H1 (cell line): ENCODE measurements at regions not wholly inside any gene's neighbourhood (a gene's known extent, or its start where the extent isn't known, plus 50 kb on each side); places are given as distances from the start of the nearest gene placed in this dataset.

ENCODE experiments used
- CTCF ChIA-PET: fragments of 300-600 bp; sonication (Branson Sonifier 250); formaldehyde crosslinking; loops from one replicate; lab custom pipeline; 2021; ENCODE audit not compliant: partially characterized antibody; lab: Charles Lee
- POLR2A ChIA-PET: fragments of 300-600 bp; sonication (Branson Sonifier 250); formaldehyde crosslinking; loops from one replicate; lab custom pipeline; 2021; ENCODE audit warnings: inconsistent platforms; ENCODE audit not compliant: partially characterized antibody; lab: Charles Lee
- DNase-seq, 2 experiments: peaks; one replicate each; pipeline versions ENCODE4 v3.0.0 to v3.0.0-alpha.2; 2010 to 2022; ENCODE audit warnings: low spot score in 2 of 2, low read depth in 1 of 2, mixed read lengths in 1 of 2
- FAIRE-seq: peaks from 2 replicates; lab custom pipeline; 2011; peaks lifted over from hg19 to GRCh38; lab: Jason Lieb, UNC
- H2AFZ ChIP-seq: 2 replicates; pipeline ENCODE4 v1.8.1; 2012; ENCODE audit warnings: low read length, inconsistent platforms
- H2AK5ac ChIP-seq: 2 replicates; pipeline ENCODE4 v1.6.1; 2013; ENCODE audit warnings: low read depth, low read length
- H2BK120ac ChIP-seq: replicated peaks from 2 replicates; pipeline ENCODE3; 2013; ENCODE audit warnings: low read depth, low read length, inconsistent platforms
- H2BK12ac ChIP-seq: 2 replicates; pipeline ENCODE4 v1.6.1; 2013; ENCODE audit warnings: low read depth, low read length
- H2BK15ac ChIP-seq: 2 replicates; pipeline ENCODE4 v1.6.1; 2013; ENCODE audit warnings: low read length
- H2BK20ac ChIP-seq: 2 replicates; pipeline ENCODE4 v1.6.1; 2013; ENCODE audit warnings: low read length
- H2BK5ac ChIP-seq: 2 replicates; pipeline ENCODE4 v1.6.1; 2013; ENCODE audit warnings: low read depth, low read length
- H3K14ac ChIP-seq: 2 replicates; pipeline ENCODE4 v1.6.1; 2013; ENCODE audit warnings: inconsistent platforms; ENCODE audit not compliant: insufficient read length
- H3K18ac ChIP-seq: 2 replicates; pipeline ENCODE4 v1.6.1; 2013; ENCODE audit warnings: low read length; ENCODE audit errors: extremely low read depth
- H3K23ac ChIP-seq: 2 replicates; pipeline ENCODE4 v1.6.1; 2013; ENCODE audit warnings: inconsistent platforms; ENCODE audit not compliant: insufficient read length
- H3K23me2 ChIP-seq: 2 replicates; pipeline ENCODE4 v1.6.1; 2013; ENCODE audit warnings: low read depth, low read length
- H3K27ac ChIP-seq: 2 replicates; pipeline ENCODE4 v1.6.1; 2011; ENCODE audit warnings: low read depth, low read length, inconsistent platforms
- H3K27me3 ChIP-seq, 4 experiments: replicated peaks in 1 of 4; 1 replicate in 1 of 4; 2 replicates in 3 of 4; pipeline versions ENCODE4 v1.6.1 to v1.8.1; 2011 to 2013; ENCODE audit warnings: low read length in 3 of 4, mild to moderate bottlenecking in 3 of 4, inconsistent platforms in 2 of 4, mixed read lengths in 2 of 4, moderate library complexity in 1 of 4; ENCODE audit not compliant: control insufficient read depth in 3 of 4, insufficient read depth in 3 of 4; ENCODE audit errors: extremely low read depth in 1 of 4
- H3K36me3 ChIP-seq, 4 experiments: 2 replicates each; pipeline versions ENCODE4 v1.6.1 to v1.8.1; 2011 to 2013; ENCODE audit warnings: mild to moderate bottlenecking in 4 of 4, low read length in 3 of 4, moderate library complexity in 2 of 4, control low read depth in 1 of 4, inconsistent platforms in 1 of 4; ENCODE audit not compliant: insufficient read depth in 4 of 4, control insufficient read depth in 2 of 4
- H3K4ac ChIP-seq: replicated peaks from 2 replicates; pipeline ENCODE3; 2013; ENCODE audit warnings: low read length, low read depth, mixed read lengths, inconsistent platforms; ENCODE audit not compliant: insufficient read length
- H3K4me1 ChIP-seq, 4 experiments: replicated peaks in 1 of 4; 1 replicate in 1 of 4; 2 replicates in 3 of 4; pipeline versions ENCODE4 v1.6.1 to v1.8.1; 2011 to 2013; ENCODE audit warnings: low read length in 3 of 4, inconsistent platforms in 2 of 4, mixed read lengths in 1 of 4; ENCODE audit not compliant: insufficient read depth in 4 of 4, control insufficient read depth in 3 of 4
- H3K4me2 ChIP-seq, 2 experiments: 2 replicates each; pipeline versions ENCODE4 v1.6.1 to v1.8.1; 2011 to 2013; ENCODE audit warnings: low read depth in 2 of 2, low read length in 2 of 2, control low read depth in 1 of 2, inconsistent platforms in 1 of 2, mild to moderate bottlenecking in 1 of 2; ENCODE audit not compliant: insufficient read depth in 1 of 2
- H3K4me3 ChIP-seq, 4 experiments: fragments of 200-600, 300-600 bp in 1 of 4; sonication (generic), shearing (Covaris generic), sonication (Bioruptor Twin) in 1 of 4; 2 replicates each; pipeline versions ENCODE4 v1.5.1 to v1.8.1; 2011 to 2016; ENCODE audit warnings: low read length in 4 of 4, low read depth in 3 of 4, control low read depth in 2 of 4, inconsistent platforms in 2 of 4, mild to moderate bottlenecking in 2 of 4, mixed read lengths in 1 of 4, moderate library complexity in 1 of 4; ENCODE audit not compliant: insufficient read depth in 2 of 4; ENCODE audit errors: extremely low read depth in 1 of 4
- H3K56ac ChIP-seq: replicated peaks from 2 replicates; pipeline ENCODE3; 2013; ENCODE audit warnings: low read depth, mild to moderate bottlenecking, mixed read lengths, low read length, inconsistent platforms; ENCODE audit not compliant: insufficient read length
- H3K79me1 ChIP-seq: 2 replicates; pipeline ENCODE4 v1.6.1; 2013; ENCODE audit warnings: low read depth, low read length, control low read depth
- H3K79me2 ChIP-seq, 2 experiments: 2 replicates each; pipeline versions ENCODE4 v1.6.1 to v1.8.1; 2012 to 2013; ENCODE audit warnings: low read length in 2 of 2, mild to moderate bottlenecking in 2 of 2, inconsistent platforms in 1 of 2; ENCODE audit not compliant: insufficient read depth in 2 of 2, control insufficient read depth in 1 of 2
- H3K9ac ChIP-seq, 4 experiments: replicated peaks in 1 of 4; 1 replicate in 1 of 4; 2 replicates in 3 of 4; pipeline versions ENCODE4 v1.6.1 to v1.8.1; 2011 to 2013; ENCODE audit warnings: low read depth in 3 of 4, low read length in 3 of 4, control low read depth in 2 of 4, mild to moderate bottlenecking in 2 of 4, moderate library complexity in 2 of 4, inconsistent platforms in 1 of 4; ENCODE audit errors: extremely low read depth in 1 of 4
- H3K9me3 ChIP-seq, 2 experiments: 2 replicates each; pipeline versions ENCODE4 v1.6.1 to v1.8.1; 2012 to 2013; ENCODE audit warnings: mild to moderate bottlenecking in 2 of 2, moderate library complexity in 2 of 2, control low read depth in 1 of 2, inconsistent platforms in 1 of 2, low read depth in 1 of 2, low read length in 1 of 2, mixed read lengths in 1 of 2; ENCODE audit not compliant: insufficient read depth in 2 of 2
- H4K20me1 ChIP-seq, 2 experiments: replicated peaks in 1 of 2; 2 replicates each; pipeline versions ENCODE3 to v1.8.1; 2011 to 2013; ENCODE audit warnings: inconsistent platforms in 2 of 2, low read length in 2 of 2, mild to moderate bottlenecking in 1 of 2; ENCODE audit not compliant: insufficient read depth in 2 of 2, control insufficient read depth in 1 of 2
- H4K5ac ChIP-seq: 2 replicates; pipeline ENCODE4 v1.6.1; 2013; ENCODE audit warnings: low read length, low read depth, mixed read lengths, inconsistent platforms; ENCODE audit not compliant: insufficient read length
- H4K8ac ChIP-seq: 2 replicates; pipeline ENCODE4 v1.8.0; 2013; ENCODE audit warnings: mild to moderate bottlenecking, moderate library complexity, low read length, inconsistent platforms; ENCODE audit not compliant: insufficient read depth; ENCODE audit errors: extremely low read depth
- H4K91ac ChIP-seq: replicated peaks from 2 replicates; pipeline ENCODE3; 2013; ENCODE audit warnings: low read length, mixed read lengths, inconsistent platforms; ENCODE audit not compliant: insufficient read length
- FOSL1 ChIP-seq: IDR thresholded peaks from 2 replicates; pipeline ENCODE4 v1.6.1; 2011; ENCODE audit warnings: mild to moderate bottlenecking, low read depth, low read length, moderate library complexity; ENCODE audit not compliant: insufficient read depth
- HDAC2 ChIP-seq, 2 experiments: fragments of 300-600 bp in 1 of 2; sonication (generic) in 1 of 2; IDR thresholded peaks; 2 replicates each; pipeline ENCODE4 v1.6.1; 2011 to 2012; ENCODE audit warnings: low read depth in 2 of 2, low read length in 2 of 2, mild to moderate bottlenecking in 2 of 2, moderate library complexity in 2 of 2, borderline replicate concordance in 1 of 2, inconsistent platforms in 1 of 2
- KDM4A ChIP-seq: IDR thresholded peaks from one replicate; pipeline ENCODE4 v1.7.1; 2012; ENCODE audit warnings: low read depth, mild to moderate bottlenecking, moderate library complexity, low read length, inconsistent platforms; ENCODE audit not compliant: severe bottlenecking
- POLR2AphosphoS5 ChIP-seq: IDR thresholded peaks from 2 replicates; pipeline ENCODE4 v1.6.1; 2011; ENCODE audit warnings: low read depth, low read length
- RBBP5 ChIP-seq: IDR thresholded peaks from 2 replicates; pipeline ENCODE4 v1.7.1; 2012; ENCODE audit warnings: low read depth, mild to moderate bottlenecking, inconsistent platforms, low read length, moderate library complexity, borderline replicate concordance
- RFX5 ChIP-seq: IDR thresholded peaks from 2 replicates; pipeline ENCODE4 v1.6.1; 2011; ENCODE audit warnings: low read depth, low read length, improper control_type of control experiment, borderline replicate concordance
- RNF2 ChIP-seq: fragments of 200-900, 300-1000 bp; sonication (generic); IDR thresholded peaks from 2 replicates; pipeline ENCODE4 v1.7.1; 2016; ENCODE audit warnings: borderline replicate concordance, low read depth, mild to moderate bottlenecking, antibody characterized with exemption, low read length; ENCODE audit not compliant: poor library complexity, severe bottlenecking; ENCODE audit errors: missing control alignments
- SP4 ChIP-seq: IDR thresholded peaks from 2 replicates; pipeline ENCODE4 v1.6.1; 2012; ENCODE audit warnings: low read length, inconsistent platforms
- SUZ12 ChIP-seq: fragments of 200-600 bp; sonication (generic); IDR thresholded peaks from 2 replicates; pipeline ENCODE4 v1.6.1; 2012; ENCODE audit warnings: mild to moderate bottlenecking, inconsistent platforms, low read length, moderate library complexity, mixed read lengths
- TBP ChIP-seq: IDR thresholded peaks from 2 replicates; pipeline ENCODE4 v1.6.1; 2011; ENCODE audit warnings: low read depth, low read length, improper control_type of control experiment
- WGBS, 2 experiments: shearing (Covaris generic) in 1 of 2; methylation state at CpG; one replicate each; pipeline versions ENCODE4 v1.1.6 to v1.1.7; 2013 to 2015; ENCODE audit warnings: low lambda C conversion rate in 2 of 2, mixed read lengths in 2 of 2, inconsistent platforms in 1 of 2, low coverage in 1 of 2, missing lambda C conversion rate in 1 of 2; ENCODE audit not compliant: insufficient replicate concordance in 2 of 2, insufficient coverage in 1 of 2, insufficient read length in 1 of 2; ENCODE audit errors: extremely low coverage in 1 of 2, missing lambda C conversion rate in 1 of 2; 5-methylcytosine and 5-hydroxymethylcytosine counted together

DNA sequence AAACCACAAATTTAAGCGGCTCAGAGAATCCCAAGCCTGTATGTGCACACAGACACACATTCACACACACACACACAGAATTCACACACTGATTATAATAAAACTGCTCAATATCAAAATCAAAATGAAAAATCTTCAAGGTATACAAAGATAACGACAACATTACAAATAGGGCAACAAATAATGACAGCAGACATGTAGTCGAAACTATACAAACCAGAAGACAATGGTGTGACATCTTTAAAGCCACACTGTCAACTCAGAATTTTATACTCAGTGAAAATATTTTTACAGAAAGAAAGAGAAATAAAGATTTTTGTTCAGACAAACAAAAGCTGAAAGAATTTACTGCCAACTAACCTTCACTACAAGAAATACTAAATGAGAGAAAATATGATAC lies 333.4 kb downstream of the INSIG2 start:
- H3K23me2 ChIP-seq, result no peaks in the 10 kb centered on the region

More for the DNA sequence above, 333.4 kb downstream of the INSIG2 start:
- H3K4ac ChIP-seq, result no peak overlapping the region
- H3K9me3 ChIP-seq, result peaks cover 6% of the 10 kb centered on the region in 2 experiments; a peak in 2 of 4 replicates
- no peak overlapping the region for H4K8ac ChIP-seq
- no peak overlapping the region for H3K4me2 ChIP-seq
- no peak overlapping the region for H3K14ac ChIP-seq
- no peaks in the 10 kb centered on the region for H3K4me1 ChIP-seq
- H3K27me3 ChIP-seq, result no peaks in the 10 kb centered on the region
- H3K79me2 ChIP-seq, result no peaks in the 10 kb centered on the region
- no peak overlapping the region for H2BK12ac ChIP-seq
- no peak overlapping the region for H3K9ac ChIP-seq
- no peak overlapping the region for H3K27ac ChIP-seq
- H2AK5ac ChIP-seq, result no peak overlapping the region
- no peak overlapping the region for H2BK15ac ChIP-seq
- no peak overlapping the region for H4K91ac ChIP-seq
- POLR2A ChIA-PET, result interaction anchor here (0.6 kb wide), 1 partner anchor 198 kb away, joined by 3 read pairs; no protein-coding TSS in a partner anchor
- FAIRE-seq, result no peak
- H4K5ac ChIP-seq, result no peak overlapping the region
- CTCF ChIA-PET, result no interaction called here
- H3K56ac ChIP-seq, result no peak overlapping the region
- H3K23ac ChIP-seq, result no peak overlapping the region
- H2BK5ac ChIP-seq, result no peak overlapping the region
- H3K79me1 ChIP-seq, result no peaks in the 10 kb centered on the region
- no peak overlapping the region for H2BK20ac ChIP-seq
- WGBS, 2 experiments, result 87% methylated on average over 3 of the region's 3 CpGs; no CpG with 5 or more reads in 1 of the 2 experiments
- H3K4me3 ChIP-seq, result no peak overlapping the region
- no peak overlapping the region for H3K18ac ChIP-seq
- no peak for DNase-seq
- H4K20me1 ChIP-seq, result no peaks in the 10 kb centered on the region
- no peak overlapping the region for H2AFZ ChIP-seq
- no peaks in the 10 kb centered on the region for H3K36me3 ChIP-seq
- no peak for TF ChIP-seq TBP
- TF ChIP-seq RBBP5, result no peak
- TF ChIP-seq SUZ12, result no peak
- no peak for TF ChIP-seq HDAC2 (IDR thresholded peaks at IDR 0.05; ENCODE audit: borderline replicate concordance in 1 of 2, low read depth in 2 of 2, low read length in 2 of 2)
- no peak for TF ChIP-seq KDM4A
- TF ChIP-seq RNF2, result no peak
- no peak for TF ChIP-seq SP4
- no peak for TF ChIP-seq FOSL1
- TF ChIP-seq POLR2AphosphoS5, result no peak
- no peak for TF ChIP-seq RFX5
- TF ChIP-seq, all 59 proteins: peak for 0
- no peak overlapping the region for H2BK120ac ChIP-seq
